GM19035 (cell line): ENCODE measurements at regions not wholly inside any gene's neighbourhood (a gene's known extent, or its start where the extent isn't known, plus 50 kb on each side); places are given as distances from the start of the nearest gene placed in this dataset.
"Not testable (repeated sequence)": the region's sequence is repeated elsewhere in the genome, so short reads cannot be mapped to it uniquely, and the experiment has no call there.

ENCODE experiments used
- ATAC-seq: cut with Tn5 transposase; IDR thresholded peaks from one replicate; pipeline ENCODE4 v1.9.1; 2021; ENCODE audit not compliant: unreplicated experiment

- no peak for ATAC-seq
These were observed 79.4 kb downstream of the IGLL1 start for GRCh38 chr22:23500508-23501260.

GRCh38 chr22:23499845-23500500, 80.1 kb downstream of the IGLL1 start:
- no peak for ATAC-seq

GRCh38 chr22:23498811-23499798, 81.0 kb downstream of the IGLL1 start:
- no peak for ATAC-seq

- not testable (repeated sequence) for ATAC-seq
These were observed 82.2 kb downstream of the IGLL1 start for GRCh38 chr22:23497889-23498288.

GRCh38 chr22:23497016-23497885, 82.8 kb downstream of the IGLL1 start:
- no peak for ATAC-seq

GRCh38 chr22:23496445-23496833, 83.7 kb downstream of the IGLL1 start:
- ATAC-seq: no peak

- no peak for ATAC-seq
These were observed 84.3 kb downstream of the IGLL1 start for GRCh38 chr22:23495614-23496444.

- no peak for ATAC-seq
These were observed 85.2 kb downstream of the IGLL1 start for GRCh38 chr22:23494930-23495266.

- ATAC-seq: no peak
These were observed 94.6 kb downstream of the IGLL1 start for GRCh38 chr22:23485490-23485889.

GRCh38 chr22:23484651-23485050, 95.4 kb downstream of the IGLL1 start:
- no peak for ATAC-seq

GRCh38 chr22:23481369-23481768, 98.7 kb downstream of the IGLL1 start:
- ATAC-seq: no peak

GRCh38 chr22:23478175-23478574, 101.9 kb downstream of the IGLL1 start:
- no peak for ATAC-seq

GRCh38 chr22:23474531-23474930, 105.6 kb downstream of the IGLL1 start:
- ATAC-seq: not testable (repeated sequence)

- ATAC-seq: no peak
These were observed 106.2 kb downstream of the IGLL1 start for GRCh38 chr22:23473901-23474300.

GRCh38 chr22:23472376-23472775, 107.7 kb downstream of the IGLL1 start:
- ATAC-seq: not testable (repeated sequence)

- no peak for ATAC-seq
These were observed 108.4 kb downstream of the IGLL1 start for GRCh38 chr22:23471698-23472097.

GRCh38 chr22:23470811-23471389, 109.2 kb downstream of the IGLL1 start:
- no peak for ATAC-seq

GRCh38 chr22:23467721-23468294, 112.3 kb downstream of the IGLL1 start:
- no peak for ATAC-seq

GRCh38 chr22:23466351-23466750, 113.7 kb downstream of the IGLL1 start:
- ATAC-seq: no peak
